HG03045 (cell line): ENCODE measurements at regions not wholly inside any gene's neighbourhood (a gene's known extent, or its start where the extent isn't known, plus 50 kb on each side); places are given as distances from the start of the nearest gene placed in this dataset.

Source experiments
- ATAC-seq: cut with Tn5 transposase; IDR thresholded peaks from one replicate; pipeline ENCODE4 v1.9.1; 2021; ENCODE audit warnings: mild to moderate bottlenecking, moderate library complexity; ENCODE audit not compliant: unreplicated experiment

- no peak for ATAC-seq
Measured at GRCh38 chr18:78129260-78129659, 850.4 kb upstream of the SALL3 start.

GRCh38 chr18:78130232-78131195 is 849.1 kb upstream of the SALL3 start:
- no peak for ATAC-seq

- no peak for ATAC-seq
Measured at GRCh38 chr18:78133729-78134128, 845.9 kb upstream of the SALL3 start.

GRCh38 chr18:78136986-78137385 is 842.6 kb upstream of the SALL3 start:
- no peak for ATAC-seq

- ATAC-seq, result no peak
Measured at GRCh38 chr18:78138983-78139496, 840.6 kb upstream of the SALL3 start.

GRCh38 chr18:78140294-78140693 is 839.3 kb upstream of the SALL3 start:
- no peak for ATAC-seq

- no peak for ATAC-seq
Measured at GRCh38 chr18:78144669-78145068, 834.9 kb upstream of the SALL3 start.

GRCh38 chr18:78145096-78145495 is 834.5 kb upstream of the SALL3 start:
- ATAC-seq, result no peak

GRCh38 chr18:78146136-78147085 is 833.2 kb upstream of the SALL3 start:
- ATAC-seq, result no peak

- ATAC-seq, result no peak
Measured at GRCh38 chr18:78150590-78150989, 829.0 kb upstream of the SALL3 start.

GRCh38 chr18:78151234-78151633 is 828.4 kb upstream of the SALL3 start:
- no peak for ATAC-seq

GRCh38 chr18:78151948-78152725 is 827.5 kb upstream of the SALL3 start:
- ATAC-seq, result no peak

- no peak for ATAC-seq
Measured at GRCh38 chr18:78153362-78153761, 826.3 kb upstream of the SALL3 start.

- ATAC-seq, result no peak
Measured at GRCh38 chr18:78154444-78154843, 825.2 kb upstream of the SALL3 start.

GRCh38 chr18:78154853-78155252 is 824.8 kb upstream of the SALL3 start:
- no peak for ATAC-seq

GRCh38 chr18:78156466-78156865 is 823.2 kb upstream of the SALL3 start:
- no peak for ATAC-seq

GRCh38 chr18:78158943-78159342 is 820.7 kb upstream of the SALL3 start:
- ATAC-seq, result no peak

GRCh38 chr18:78159397-78159796 is 820.2 kb upstream of the SALL3 start:
- ATAC-seq, result no peak

GRCh38 chr18:78160961-78161656 is 818.5 kb upstream of the SALL3 start:
- ATAC-seq, result no peak

GRCh38 chr18:78165525-78165924 is 814.1 kb upstream of the SALL3 start:
- no peak for ATAC-seq
